ENCODE measurements at regions not wholly inside any gene's neighbourhood (a gene's known extent, or its start where the extent isn't known, plus 50 kb on each side); places are given as distances from the start of the nearest gene placed in this dataset.

GRCh38 chr9:22342491-22343217 is 104.0 kb upstream of the DMRTA1 start:
- Histone ChIP-seq H3K27ac (no peak overlapping the region), H3K36me3 (ENCODE audit: low read depth, missing control alignments) (no peaks in the 10 kb centered on the region), H3K27me3 (no peaks in the 10 kb centered on the region), H3K4me1 (no peaks in the 10 kb centered on the region), H3K9me3 (no peaks in the 10 kb centered on the region), H3K4me3 (no peak overlapping the region)
- no peak for TF ChIP-seq POLR2A (IDR thresholded peaks at IDR 0.05)
- no peak for TF ChIP-seq CTCF (IDR thresholded peaks at IDR 0.05)
- intact Hi-C loops (cut with DNase I; ENCODE audit: low total_unique reads): no loop called here
- DNase-seq: no peak
- 57 to 62% methylated on average over 3 of the region's 3 CpGs for WGBS, 2 donors

- Histone ChIP-seq H3K36me3 (ENCODE audit: low read depth, missing control alignments) (no peaks in the 10 kb centered on the region), H3K4me3 (no peak overlapping the region), H3K27me3 (no peaks in the 10 kb centered on the region), H3K27ac (no peak overlapping the region), H3K4me1 (no peaks in the 10 kb centered on the region), H3K9me3 (no peaks in the 10 kb centered on the region)
- intact Hi-C loops (cut with DNase I; ENCODE audit: low total_unique reads): no loop called here
- no peak for DNase-seq
- TF ChIP-seq POLR2A (IDR thresholded peaks at IDR 0.05) (no peak), CTCF (IDR thresholded peaks at IDR 0.05) (no peak)
- WGBS, 2 donors: 94 to 95% methylated on average over 1 of the region's 1 CpG
Measured at GRCh38 chr9:22343218-22343611, 103.4 kb upstream of the DMRTA1 start.

- Histone ChIP-seq H3K4me1 (no peaks in the 10 kb centered on the region), H3K4me3 (no peak overlapping the region), H3K27me3 (no peaks in the 10 kb centered on the region), H3K36me3 (ENCODE audit: low read depth, missing control alignments) (no peaks in the 10 kb centered on the region), H3K9me3 (no peaks in the 10 kb centered on the region), H3K27ac (no peak overlapping the region)
- TF ChIP-seq CTCF (IDR thresholded peaks at IDR 0.05): no peak
- intact Hi-C loops (cut with DNase I; ENCODE audit: low total_unique reads): no loop called here
- no peak for DNase-seq
- 91% methylated on average over 11 of the region's 13 CpGs for WGBS, 2 donors
Measured at GRCh38 chr9:22354699-22355384, 91.8 kb upstream of the DMRTA1 start.

- intact Hi-C loops (cut with DNase I; ENCODE audit: low total_unique reads): no loop called here
- WGBS, 2 donors: 67 to 71% methylated on average over 5 of the region's 5 CpGs
- no peaks in the 10 kb centered on the region for H3K4me1 ChIP-seq
- no peaks in the 10 kb centered on the region for H3K9me3 ChIP-seq
- H3K27me3 ChIP-seq: no peaks in the 10 kb centered on the region
- H3K36me3 ChIP-seq (ENCODE audit: low read depth, missing control alignments): no peaks in the 10 kb centered on the region
- no peak for DNase-seq
- TF ChIP-seq CTCF (IDR thresholded peaks at IDR 0.05) (no peak), POLR2A (IDR thresholded peaks at IDR 0.05) (no peak)
- H3K27ac ChIP-seq: no peak overlapping the region
- no peak overlapping the region for H3K4me3 ChIP-seq
Measured at GRCh38 chr9:22356985-22357384, 89.6 kb upstream of the DMRTA1 start.

Measured in testis (tissue), 2 donors.